GM04504 (cell line): ENCODE measurements at regions not wholly inside any gene's neighbourhood (a gene's known extent, or its start where the extent isn't known, plus 50 kb on each side); places are given as distances from the start of the nearest gene placed in this dataset.
"Not testable (repeated sequence)": the region's sequence is repeated elsewhere in the genome, so short reads cannot be mapped to it uniquely, and the experiment has no call there.

ENCODE experiments used
- DNase-seq: peaks from one replicate; pipeline ENCODE4 v3.0.0-alpha.2; 2012; ENCODE audit warnings: low read depth

GRCh38 chr1:234920136-234920842 lies 208.3 kb downstream of the TOMM20 start:
- DNase-seq, result no peak

GRCh38 chr1:234918961-234919761 lies 209.5 kb downstream of the TOMM20 start:
- DNase-seq, result no peak

GRCh38 chr1:234918181-234918841 lies 210.3 kb downstream of the TOMM20 start:
- no peak for DNase-seq

GRCh38 chr1:234917495-234918180 lies 211.0 kb downstream of the TOMM20 start:
- DNase-seq, result no peak

- no peak for DNase-seq
Observed at GRCh38 chr1:234916840-234917239, 211.8 kb downstream of the TOMM20 start.

- peak; percentile 54 for DNase-seq
Observed at GRCh38 chr1:234915924-234916675, 212.5 kb downstream of the TOMM20 start.

GRCh38 chr1:234914606-234915290 lies 213.9 kb downstream of the TOMM20 start:
- DNase-seq, result no peak

GRCh38 chr1:234913771-234914170 lies 214.9 kb downstream of the TOMM20 start:
- DNase-seq, result no peak

- DNase-seq, result no peak
Observed at GRCh38 chr1:234913278-234913649, 215.4 kb downstream of the TOMM20 start.

GRCh38 chr1:234912548-234913277 lies 215.9 kb downstream of the TOMM20 start:
- DNase-seq, result no peak

GRCh38 chr1:234911787-234912186 lies 216.8 kb downstream of the TOMM20 start:
- DNase-seq, result no peak

GRCh38 chr1:234911136-234911535 lies 217.5 kb downstream of the TOMM20 start:
- DNase-seq, result not testable (repeated sequence)

- DNase-seq, result no peak
Observed at GRCh38 chr1:234909851-234910250, 218.8 kb downstream of the TOMM20 start.

GRCh38 chr1:234909307-234909810 lies 219.3 kb downstream of the TOMM20 start:
- no peak for DNase-seq

GRCh38 chr1:234908571-234908970 lies 220.1 kb downstream of the TOMM20 start:
- no peak for DNase-seq

GRCh38 chr1:234907940-234908405 lies 220.7 kb downstream of the TOMM20 start:
- peak; percentile 85 for DNase-seq

- DNase-seq, result no peak
Observed at GRCh38 chr1:234907208-234907939, 221.3 kb downstream of the TOMM20 start.

GRCh38 chr1:234906654-234907053 lies 222.0 kb downstream of the TOMM20 start:
- no peak for DNase-seq
